ENCODE measurements at regions not wholly inside any gene's neighbourhood (a gene's known extent, or its start where the extent isn't known, plus 50 kb on each side); places are given as distances from the start of the nearest gene placed in this dataset.

DNA sequence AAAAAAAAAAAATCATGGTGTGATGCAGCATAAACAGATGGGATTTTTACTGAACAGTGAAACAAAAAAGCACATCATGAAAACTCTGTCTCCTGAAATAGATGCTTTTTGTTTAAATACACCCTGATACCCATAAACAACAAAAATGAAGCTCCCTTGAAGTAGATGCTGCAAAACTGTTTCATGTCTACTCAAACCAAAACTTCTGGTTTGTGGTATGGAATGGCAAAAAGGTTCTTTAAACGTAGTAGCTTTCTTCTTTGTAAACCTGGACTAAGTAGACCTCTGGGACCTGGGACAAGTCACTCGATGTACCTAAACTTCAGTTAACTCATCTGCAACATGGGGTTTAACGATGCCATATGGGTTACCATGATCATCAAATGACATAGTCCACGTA is 64.4 kb upstream of the RAPH1 start:
- TF ChIP-seq, protein P1, sequence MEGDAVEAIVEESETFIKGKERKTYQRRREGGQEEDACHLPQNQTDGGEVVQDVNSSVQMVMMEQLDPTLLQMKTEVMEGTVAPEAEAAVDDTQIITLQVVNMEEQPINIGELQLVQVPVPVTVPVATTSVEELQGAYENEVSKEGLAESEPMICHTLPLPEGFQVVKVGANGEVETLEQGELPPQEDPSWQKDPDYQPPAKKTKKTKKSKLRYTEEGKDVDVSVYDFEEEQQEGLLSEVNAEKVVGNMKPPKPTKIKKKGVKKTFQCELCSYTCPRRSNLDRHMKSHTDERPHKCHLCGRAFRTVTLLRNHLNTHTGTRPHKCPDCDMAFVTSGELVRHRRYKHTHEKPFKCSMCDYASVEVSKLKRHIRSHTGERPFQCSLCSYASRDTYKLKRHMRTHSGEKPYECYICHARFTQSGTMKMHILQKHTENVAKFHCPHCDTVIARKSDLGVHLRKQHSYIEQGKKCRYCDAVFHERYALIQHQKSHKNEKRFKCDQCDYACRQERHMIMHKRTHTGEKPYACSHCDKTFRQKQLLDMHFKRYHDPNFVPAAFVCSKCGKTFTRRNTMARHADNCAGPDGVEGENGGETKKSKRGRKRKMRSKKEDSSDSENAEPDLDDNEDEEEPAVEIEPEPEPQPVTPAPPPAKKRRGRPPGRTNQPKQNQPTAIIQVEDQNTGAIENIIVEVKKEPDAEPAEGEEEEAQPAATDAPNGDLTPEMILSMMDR (conservative IDR thresholded peaks at IDR 0.05; ENCODE audit: low read length): no peak
- TF ChIP-seq EZH2phosphoT487 (IDR thresholded peaks at IDR 0.05; ENCODE audit: borderline replicate concordance): no peak

Data from Loucy (cell line).